Ishikawa (cell line): ENCODE measurements at regions not wholly inside any gene's neighbourhood (a gene's known extent, or its start where the extent isn't known, plus 50 kb on each side); places are given as distances from the start of the nearest gene placed in this dataset.

ENCODE experiments used
- EP300 ChIP-seq: IDR thresholded peaks from 2 replicates; pipeline ENCODE4 v1.6.1; 2012; ENCODE audit warnings: borderline replicate concordance
- MAX ChIP-seq: IDR thresholded peaks from 2 replicates; pipeline ENCODE4 v1.6.1; 2012
- TAF1 ChIP-seq: IDR thresholded peaks from 2 replicates; pipeline ENCODE4 v1.6.1; 2012; ENCODE audit warnings: low read depth, mild to moderate bottlenecking
- ZBTB7A ChIP-seq: IDR thresholded peaks from 2 replicates; pipeline ENCODE4 v1.6.1; 2012; ENCODE audit warnings: low read depth

GRCh38 chr20:50379991-50380696 is 130.0 kb upstream of the PTPN1 start:
- TF ChIP-seq EP300, result no peak
- no peak for TF ChIP-seq ZBTB7A
- TF ChIP-seq TAF1, result no peak
- TF ChIP-seq MAX, result no peak
